Smooth muscle cell (in vitro differentiated cells): ENCODE measurements at regions not wholly inside any gene's neighbourhood (a gene's known extent, or its start where the extent isn't known, plus 50 kb on each side); places are given as distances from the start of the nearest gene placed in this dataset.

Source experiments
- DNase-seq: peaks from one replicate; lab custom pipeline; 2025; ENCODE audit not compliant: unreplicated experiment; lab: John Stamatoyannopoulos, UW
- H2AFZ ChIP-seq: fragments of 200-600 bp; sonication (generic); 2 replicates; pipeline ENCODE4 v1.6.0; 2016; ENCODE audit warnings: antibody characterized with exemption, low read depth, mild to moderate bottlenecking
- H3F3A ChIP-seq: fragments of 200-600 bp; sonication (generic); 2 replicates; pipeline ENCODE4 v1.6.0; 2017; ENCODE audit warnings: antibody characterized with exemption, low read depth
- H3K27ac ChIP-seq: fragments of 200-600 bp; sonication (generic); 2 replicates; pipeline ENCODE4 v1.5.1; 2016; ENCODE audit warnings: low read depth, mild to moderate bottlenecking
- H3K27me3 ChIP-seq: fragments of 200-600 bp; sonication (generic); 2 replicates; pipeline ENCODE4 v1.6.1; 2016; ENCODE audit warnings: low read depth, mild to moderate bottlenecking
- H3K36me3 ChIP-seq: fragments of 200-600 bp; sonication (generic); 2 replicates; pipeline ENCODE4 v1.5.1; 2016; ENCODE audit warnings: low read depth
- H3K4me1 ChIP-seq: fragments of 200-600 bp; sonication (generic); 2 replicates; pipeline ENCODE4 v1.5.1; 2016; ENCODE audit warnings: low read depth
- H3K4me2 ChIP-seq: fragments of 200-600 bp; sonication (generic); 2 replicates; pipeline ENCODE4 v1.6.0; 2016; ENCODE audit warnings: mild to moderate bottlenecking
- H3K4me3 ChIP-seq: fragments of 200-600 bp; sonication (generic); 2 replicates; pipeline ENCODE4 v1.5.1; 2016; ENCODE audit warnings: mild to moderate bottlenecking
- H3K79me2 ChIP-seq: fragments of 200-600 bp; sonication (generic); 2 replicates; pipeline ENCODE4 v1.6.0; 2016; ENCODE audit warnings: low read depth, mild to moderate bottlenecking
- H3K9ac ChIP-seq: fragments of 200-600 bp; sonication (generic); 2 replicates; pipeline ENCODE4 v1.6.0; 2016; ENCODE audit warnings: low read depth
- H3K9me3 ChIP-seq: fragments of 200-600 bp; sonication (generic); replicated peaks from 2 replicates; pipeline ENCODE4 v1.5.1; 2016; ENCODE audit warnings: low read depth
- H4K20me1 ChIP-seq: fragments of 200-600 bp; sonication (generic); 2 replicates; pipeline ENCODE4 v1.6.0; 2016; ENCODE audit warnings: low read depth
- WGBS: methylation state at CpG from one replicate; pipeline ENCODE4 v1.1.7; 2016; ENCODE audit warnings: low lambda C conversion rate; 5-methylcytosine and 5-hydroxymethylcytosine counted together
- TF ChIP-seq, protein P1 (sequence below): fragments of 200-600 bp; sonication (generic); IDR thresholded peaks from 2 replicates; pipeline ENCODE4 v1.5.1; 2017; ENCODE audit warnings: borderline replicate concordance, mild to moderate bottlenecking, antibody characterized with exemption; ENCODE audit not compliant: insufficient read depth, poor library complexity, severe bottlenecking

GRCh38 chr2:67295851-67296250 is 101.3 kb upstream of the ETAA1 start:
- H3K9ac ChIP-seq: no peak overlapping the region
- H3K79me2 ChIP-seq: no peaks in the 10 kb centered on the region
- H3K4me3 ChIP-seq: no peak overlapping the region
- H3F3A ChIP-seq: no peaks in the 10 kb centered on the region
- 75% methylated on average over 4 of the region's 4 CpGs for WGBS
- H4K20me1 ChIP-seq: no peaks in the 10 kb centered on the region
- no peak overlapping the region for H3K27ac ChIP-seq
- TF ChIP-seq, protein P1, sequence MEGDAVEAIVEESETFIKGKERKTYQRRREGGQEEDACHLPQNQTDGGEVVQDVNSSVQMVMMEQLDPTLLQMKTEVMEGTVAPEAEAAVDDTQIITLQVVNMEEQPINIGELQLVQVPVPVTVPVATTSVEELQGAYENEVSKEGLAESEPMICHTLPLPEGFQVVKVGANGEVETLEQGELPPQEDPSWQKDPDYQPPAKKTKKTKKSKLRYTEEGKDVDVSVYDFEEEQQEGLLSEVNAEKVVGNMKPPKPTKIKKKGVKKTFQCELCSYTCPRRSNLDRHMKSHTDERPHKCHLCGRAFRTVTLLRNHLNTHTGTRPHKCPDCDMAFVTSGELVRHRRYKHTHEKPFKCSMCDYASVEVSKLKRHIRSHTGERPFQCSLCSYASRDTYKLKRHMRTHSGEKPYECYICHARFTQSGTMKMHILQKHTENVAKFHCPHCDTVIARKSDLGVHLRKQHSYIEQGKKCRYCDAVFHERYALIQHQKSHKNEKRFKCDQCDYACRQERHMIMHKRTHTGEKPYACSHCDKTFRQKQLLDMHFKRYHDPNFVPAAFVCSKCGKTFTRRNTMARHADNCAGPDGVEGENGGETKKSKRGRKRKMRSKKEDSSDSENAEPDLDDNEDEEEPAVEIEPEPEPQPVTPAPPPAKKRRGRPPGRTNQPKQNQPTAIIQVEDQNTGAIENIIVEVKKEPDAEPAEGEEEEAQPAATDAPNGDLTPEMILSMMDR: no peak
- no peak overlapping the region for H2AFZ ChIP-seq
- no peaks in the 10 kb centered on the region for H3K9me3 ChIP-seq
- no peak for DNase-seq
- H3K4me2 ChIP-seq: no peak overlapping the region
- H3K4me1 ChIP-seq: no peaks in the 10 kb centered on the region
- no peaks in the 10 kb centered on the region for H3K27me3 ChIP-seq
- no peaks in the 10 kb centered on the region for H3K36me3 ChIP-seq

GRCh38 chr2:67304300-67304890 is 92.7 kb upstream of the ETAA1 start:
- Histone ChIP-seq H3K36me3 (no peaks in the 10 kb centered on the region), H3K4me2 (no peak overlapping the region), H3K27ac (no peak overlapping the region), H3K4me1 (no peaks in the 10 kb centered on the region), H3K27me3 (no peaks in the 10 kb centered on the region), H3K9ac (no peak overlapping the region), H3K9me3 (no peaks in the 10 kb centered on the region), H3K4me3 (no peak overlapping the region), H3K79me2 (no peaks in the 10 kb centered on the region), H3F3A (no peaks in the 10 kb centered on the region), H2AFZ (no peak overlapping the region), H4K20me1 (no peaks in the 10 kb centered on the region)
- WGBS: 39% methylated on average over 6 of the region's 6 CpGs
- DNase-seq: no peak
- TF ChIP-seq, protein P1: no peak

DNA sequence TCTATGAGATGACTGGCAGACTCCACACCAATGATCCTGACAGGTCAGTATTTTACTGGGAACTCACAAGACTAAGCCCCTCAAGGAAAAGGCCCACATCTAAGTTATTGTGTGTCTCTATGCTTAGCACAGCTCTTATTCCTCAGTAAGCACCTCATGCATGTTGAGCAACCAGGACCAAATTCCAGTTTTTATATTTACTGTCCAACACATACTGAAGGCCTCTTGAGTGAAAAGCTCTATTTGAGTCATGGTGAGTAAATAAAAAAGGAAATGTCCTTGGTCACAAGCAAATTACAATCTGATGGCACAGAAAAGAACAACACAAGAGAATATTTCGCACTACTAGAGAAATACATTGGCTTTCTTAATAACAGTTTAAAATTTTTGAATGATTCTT is 87.9 kb upstream of the ETAA1 start:
- H3K4me2 ChIP-seq: no peak overlapping the region
- H3K27ac ChIP-seq: no peak overlapping the region
- no peak overlapping the region for H3K9ac ChIP-seq
- H3K4me3 ChIP-seq: no peak overlapping the region
- no peaks in the 10 kb centered on the region for H3K9me3 ChIP-seq
- no peaks in the 10 kb centered on the region for H3K79me2 ChIP-seq
- TF ChIP-seq, protein P1: no peak
- H3F3A ChIP-seq: no peaks in the 10 kb centered on the region
- H3K36me3 ChIP-seq: no peaks in the 10 kb centered on the region
- no peaks in the 10 kb centered on the region for H4K20me1 ChIP-seq
- H3K27me3 ChIP-seq: no peaks in the 10 kb centered on the region
- no peak overlapping the region for H2AFZ ChIP-seq
- no peaks in the 10 kb centered on the region for H3K4me1 ChIP-seq
- WGBS: 95% methylated on average over 1 of the region's 1 CpG
- DNase-seq: no peak

DNA sequence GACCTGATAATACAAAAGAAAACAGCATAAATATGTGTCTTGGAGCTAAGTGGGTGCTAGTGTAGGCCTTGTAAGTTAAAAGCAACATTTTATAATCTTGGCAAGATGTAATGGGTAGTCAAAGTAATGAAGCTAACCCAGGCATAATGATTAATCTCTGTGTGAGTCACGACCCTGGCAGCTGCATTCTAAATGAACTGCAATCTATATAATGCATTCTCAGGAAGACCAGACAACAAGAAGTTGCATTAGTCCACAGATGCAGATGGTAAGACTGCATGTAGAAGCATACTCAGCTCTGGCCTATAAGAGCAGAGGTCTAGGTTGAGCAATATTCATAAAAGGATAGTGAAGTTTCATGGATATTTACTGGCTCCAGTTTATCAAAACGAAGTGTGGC is 85.6 kb upstream of the ETAA1 start:
- Histone ChIP-seq H3K4me2 (peak overlapping the region; percentile 17), H2AFZ (no peak overlapping the region), H3K4me3 (no peak overlapping the region), H3K9me3 (no peaks in the 10 kb centered on the region), H4K20me1 (no peaks in the 10 kb centered on the region), H3K36me3 (no peaks in the 10 kb centered on the region), H3K27ac (peak overlapping the region; percentile 17), H3K27me3 (no peaks in the 10 kb centered on the region), H3K9ac (no peak overlapping the region), H3K79me2 (no peaks in the 10 kb centered on the region), H3F3A (no peaks in the 10 kb centered on the region), H3K4me1 (no peaks in the 10 kb centered on the region)
- 36% methylated on average over 2 of the region's 2 CpGs for WGBS
- DNase-seq: no peak
- TF ChIP-seq, protein P1: no peak
